HL-60 (cell line): ENCODE measurements at regions not wholly inside any gene's neighbourhood (a gene's known extent, or its start where the extent isn't known, plus 50 kb on each side); places are given as distances from the start of the nearest gene placed in this dataset.

Experiments
- DNase-seq, 2 experiments: peaks; one replicate each; pipeline ENCODE4 v3.0.0-alpha.2; 2010 to 2020; ENCODE audit warnings: low read depth in 1 of 2, low spot score in 1 of 2
- H3K27ac ChIP-seq: fragments of 250-450 bp; sonication (Bioruptor Pico); replicated peaks from 2 replicates; pipeline ENCODE4 v1.5.1; 2020; ENCODE audit warnings: mild to moderate bottlenecking, moderate library complexity
- H3K27me3 ChIP-seq: fragments of 250-450 bp; sonication (Bioruptor Pico); 2 replicates; pipeline ENCODE4 v1.5.1; 2021; ENCODE audit warnings: mild to moderate bottlenecking, moderate library complexity; ENCODE audit not compliant: insufficient read depth, poor library complexity, severe bottlenecking
- H3K4me3 ChIP-seq: replicated peaks from 2 replicates; pipeline ENCODE4 v1.5.1; 2011; ENCODE audit warnings: mild to moderate bottlenecking, control low read depth, low read length; ENCODE audit not compliant: insufficient read depth
- GABPA ChIP-seq: IDR thresholded peaks from 2 replicates; pipeline ENCODE4 v1.6.1; 2012; ENCODE audit warnings: low read depth
- POLR2AphosphoS5 ChIP-seq: IDR thresholded peaks from 2 replicates; pipeline ENCODE4 v1.6.1; 2012; ENCODE audit warnings: low read depth
- REST ChIP-seq: IDR thresholded peaks from 2 replicates; pipeline ENCODE4 v1.6.1; 2012; ENCODE audit warnings: low read depth; ENCODE audit not compliant: insufficient replicate concordance
- SPI1 ChIP-seq: IDR thresholded peaks from 2 replicates; pipeline ENCODE4 v1.6.1; 2012; ENCODE audit warnings: low read depth, mild to moderate bottlenecking, borderline replicate concordance
- TF ChIP-seq, protein P1 (sequence below): IDR thresholded peaks from one replicate; pipeline ENCODE4 v1.5.1; 2011; ENCODE audit warnings: low read length, control low read depth, inconsistent platforms; ENCODE audit not compliant: insufficient read depth

- Histone ChIP-seq H3K27me3 (no peaks in the 10 kb centered on the region), H3K4me3 (no peak overlapping the region), H3K27ac (no peak overlapping the region)
- TF ChIP-seq GABPA (no peak), SPI1 (no peak)
- TF ChIP-seq, protein P1, sequence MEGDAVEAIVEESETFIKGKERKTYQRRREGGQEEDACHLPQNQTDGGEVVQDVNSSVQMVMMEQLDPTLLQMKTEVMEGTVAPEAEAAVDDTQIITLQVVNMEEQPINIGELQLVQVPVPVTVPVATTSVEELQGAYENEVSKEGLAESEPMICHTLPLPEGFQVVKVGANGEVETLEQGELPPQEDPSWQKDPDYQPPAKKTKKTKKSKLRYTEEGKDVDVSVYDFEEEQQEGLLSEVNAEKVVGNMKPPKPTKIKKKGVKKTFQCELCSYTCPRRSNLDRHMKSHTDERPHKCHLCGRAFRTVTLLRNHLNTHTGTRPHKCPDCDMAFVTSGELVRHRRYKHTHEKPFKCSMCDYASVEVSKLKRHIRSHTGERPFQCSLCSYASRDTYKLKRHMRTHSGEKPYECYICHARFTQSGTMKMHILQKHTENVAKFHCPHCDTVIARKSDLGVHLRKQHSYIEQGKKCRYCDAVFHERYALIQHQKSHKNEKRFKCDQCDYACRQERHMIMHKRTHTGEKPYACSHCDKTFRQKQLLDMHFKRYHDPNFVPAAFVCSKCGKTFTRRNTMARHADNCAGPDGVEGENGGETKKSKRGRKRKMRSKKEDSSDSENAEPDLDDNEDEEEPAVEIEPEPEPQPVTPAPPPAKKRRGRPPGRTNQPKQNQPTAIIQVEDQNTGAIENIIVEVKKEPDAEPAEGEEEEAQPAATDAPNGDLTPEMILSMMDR = no peak
- DNase-seq = no peak
These were observed 365.2 kb downstream of the TUSC7 start for GRCh38 chr3:117074826-117075225.

DNA sequence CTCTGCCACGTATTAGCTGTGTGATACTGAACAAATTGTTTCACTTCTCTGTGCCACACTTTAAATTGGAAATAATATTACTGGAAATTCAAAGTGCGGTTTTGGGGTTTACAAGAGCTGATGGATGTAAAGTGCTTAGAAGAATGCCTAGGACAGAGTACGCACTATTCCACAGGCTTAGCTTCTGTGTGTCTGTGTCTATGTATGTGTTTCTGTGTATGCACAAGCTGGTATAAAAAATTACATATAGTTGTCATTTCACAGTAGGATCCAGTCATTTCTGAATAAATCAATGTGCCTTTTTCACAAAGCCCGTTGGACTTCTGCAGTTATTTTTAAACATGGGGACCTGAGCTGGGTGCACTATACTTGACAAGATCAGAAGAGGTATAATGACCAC lies 370.4 kb downstream of the TUSC7 start:
- H3K4me3 ChIP-seq = no peak overlapping the region
- TF ChIP-seq GABPA = no peak
- TF ChIP-seq POLR2AphosphoS5 = no peak
- TF ChIP-seq, protein P1 = no peak
- no peak for TF ChIP-seq REST
- no peak for TF ChIP-seq SPI1
- no peak for DNase-seq
- no peaks in the 10 kb centered on the region for H3K27me3 ChIP-seq
- H3K27ac ChIP-seq = no peak overlapping the region

GRCh38 chr3:117080872-117081271 lies 371.3 kb downstream of the TUSC7 start:
- H3K4me3 ChIP-seq = no peak overlapping the region
- no peak for TF ChIP-seq REST
- no peak for TF ChIP-seq POLR2AphosphoS5
- H3K27ac ChIP-seq = no peak overlapping the region
- H3K27me3 ChIP-seq = no peaks in the 10 kb centered on the region
- no peak for DNase-seq

DNA sequence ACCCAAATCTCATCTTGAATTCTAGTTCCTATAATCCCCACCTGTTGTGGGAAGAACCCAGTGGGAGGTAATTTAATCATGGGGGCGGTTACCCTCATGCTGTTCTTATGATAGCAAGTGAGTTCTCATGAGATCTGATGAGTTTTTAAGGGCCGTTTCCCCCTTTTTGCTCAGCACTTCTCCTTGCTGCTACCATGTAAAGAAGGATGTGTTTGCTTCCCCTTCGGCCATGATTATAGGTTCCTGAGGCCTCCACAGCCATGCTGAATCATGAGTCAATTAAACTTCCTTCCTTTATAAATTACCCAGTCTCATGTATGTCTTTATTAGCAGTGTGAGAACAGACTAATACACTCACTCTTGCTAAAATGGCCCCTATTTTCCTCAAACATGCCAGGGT lies 374.7 kb downstream of the TUSC7 start:
- TF ChIP-seq GABPA = no peak
- TF ChIP-seq POLR2AphosphoS5 = no peak
- no peak for TF ChIP-seq SPI1
- TF ChIP-seq, protein P1 = no peak
- no peak for TF ChIP-seq REST
- DNase-seq = no peak
- Histone ChIP-seq H3K27me3 (no peaks in the 10 kb centered on the region), H3K4me3 (no peak overlapping the region), H3K27ac (no peak overlapping the region)
